ENCODE measurements at regions not wholly inside any gene's neighbourhood (a gene's known extent, or its start where the extent isn't known, plus 50 kb on each side); places are given as distances from the start of the nearest gene placed in this dataset.

DNA sequence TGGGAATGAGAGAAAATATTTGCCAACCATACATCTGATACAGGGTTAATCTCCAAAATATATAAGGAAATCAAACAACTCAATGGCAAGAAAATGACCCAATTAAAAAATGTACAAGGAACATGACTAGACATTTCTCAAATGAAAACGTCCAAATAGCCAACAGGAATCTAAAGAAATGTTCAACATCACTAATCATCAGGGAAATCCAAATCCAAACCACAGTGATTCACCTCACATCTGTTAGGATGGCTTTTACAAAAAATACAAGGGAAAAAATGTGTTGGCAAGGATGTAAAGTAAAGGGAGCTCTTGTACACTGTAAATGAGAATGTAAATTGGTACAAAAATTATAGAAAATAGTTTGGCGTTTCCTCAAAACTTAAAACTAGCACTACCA lies 54.7 kb upstream of the ZRANB2 start (continued):
- TF ChIP-seq, protein P1, sequence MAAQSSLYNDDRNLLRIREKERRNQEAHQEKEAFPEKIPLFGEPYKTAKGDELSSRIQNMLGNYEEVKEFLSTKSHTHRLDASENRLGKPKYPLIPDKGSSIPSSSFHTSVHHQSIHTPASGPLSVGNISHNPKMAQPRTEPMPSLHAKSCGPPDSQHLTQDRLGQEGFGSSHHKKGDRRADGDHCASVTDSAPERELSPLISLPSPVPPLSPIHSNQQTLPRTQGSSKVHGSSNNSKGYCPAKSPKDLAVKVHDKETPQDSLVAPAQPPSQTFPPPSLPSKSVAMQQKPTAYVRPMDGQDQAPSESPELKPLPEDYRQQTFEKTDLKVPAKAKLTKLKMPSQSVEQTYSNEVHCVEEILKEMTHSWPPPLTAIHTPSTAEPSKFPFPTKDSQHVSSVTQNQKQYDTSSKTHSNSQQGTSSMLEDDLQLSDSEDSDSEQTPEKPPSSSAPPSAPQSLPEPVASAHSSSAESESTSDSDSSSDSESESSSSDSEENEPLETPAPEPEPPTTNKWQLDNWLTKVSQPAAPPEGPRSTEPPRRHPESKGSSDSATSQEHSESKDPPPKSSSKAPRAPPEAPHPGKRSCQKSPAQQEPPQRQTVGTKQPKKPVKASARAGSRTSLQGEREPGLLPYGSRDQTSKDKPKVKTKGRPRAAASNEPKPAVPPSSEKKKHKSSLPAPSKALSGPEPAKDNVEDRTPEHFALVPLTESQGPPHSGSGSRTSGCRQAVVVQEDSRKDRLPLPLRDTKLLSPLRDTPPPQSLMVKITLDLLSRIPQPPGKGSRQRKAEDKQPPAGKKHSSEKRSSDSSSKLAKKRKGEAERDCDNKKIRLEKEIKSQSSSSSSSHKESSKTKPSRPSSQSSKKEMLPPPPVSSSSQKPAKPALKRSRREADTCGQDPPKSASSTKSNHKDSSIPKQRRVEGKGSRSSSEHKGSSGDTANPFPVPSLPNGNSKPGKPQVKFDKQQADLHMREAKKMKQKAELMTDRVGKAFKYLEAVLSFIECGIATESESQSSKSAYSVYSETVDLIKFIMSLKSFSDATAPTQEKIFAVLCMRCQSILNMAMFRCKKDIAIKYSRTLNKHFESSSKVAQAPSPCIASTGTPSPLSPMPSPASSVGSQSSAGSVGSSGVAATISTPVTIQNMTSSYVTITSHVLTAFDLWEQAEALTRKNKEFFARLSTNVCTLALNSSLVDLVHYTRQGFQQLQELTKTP (IDR thresholded peaks at IDR 0.05; ENCODE audit: low read depth in 1 of 2, partially characterized antibody in 2 of 2) = no peak
